ENCODE measurements at regions not wholly inside any gene's neighbourhood (a gene's known extent, or its start where the extent isn't known, plus 50 kb on each side); places are given as distances from the start of the nearest gene placed in this dataset.

GRCh38 chr3:51620543-51620942 lies 50.5 kb upstream of the TEX264 start:
- Mint-ChIP-seq H3K27me3 (no peaks in the 10 kb centered on the region), H3K27ac (no peak overlapping the region), H3K4me1 (peaks cover 7% of the 10 kb centered on the region), H3K9me3 (ENCODE audit: insufficient read depth) (no peaks in the 10 kb centered on the region), H3K4me3 (no peak overlapping the region)
- POLR2A ChIA-PET = no interaction called here
- Histone ChIP-seq H3K27me3 (replicated peaks in 1 of 4; ENCODE audit: control extremely low read depth in 1 of 4, control insufficient read depth in 3 of 4, insufficient read depth in 4 of 4, low read length in 3 of 4) (no peaks in the 10 kb centered on the region), H3K9ac (ENCODE audit: low read length) (no peak overlapping the region), H3K4me1 (ENCODE audit: control insufficient read depth in 2 of 2, insufficient read depth in 2 of 2, low read length in 2 of 2) (no peaks in the 10 kb centered on the region), H3K27ac (ENCODE audit: low read length in 2 of 2) (no peak overlapping the region), H3K4me3 (ENCODE audit: control extremely low read depth in 1 of 5, extremely low read depth in 1 of 5, insufficient read depth in 1 of 5, low read depth in 2 of 5, low read length in 4 of 5) (no peak overlapping the region), H4K20me1 (ENCODE audit: control insufficient read depth, insufficient read depth, low read length, poor library complexity, severe bottlenecking) (peaks cover 13% of the 10 kb centered on the region), H3K9me3 (ENCODE audit: control extremely low read depth in 1 of 3, control insufficient read depth in 2 of 3, insufficient read depth in 1 of 3, low read length in 2 of 3) (no peaks in the 10 kb centered on the region), H2AFZ (ENCODE audit: insufficient read depth, low read depth, low read length, poor library complexity, severe bottlenecking) (no peak overlapping the region), H3K4me2 (replicated peaks; ENCODE audit: low read depth, low read length, poor library complexity, severe bottlenecking) (no peak overlapping the region), H3K36me3 (replicated peaks in 1 of 2; ENCODE audit: control extremely low read depth in 1 of 2, control insufficient read depth in 1 of 2, extremely low read depth in 1 of 2, insufficient read depth in 2 of 2, low read length in 1 of 2) (peaks cover 4 to 11% of the 10 kb centered on the region in 2 experiments), H3K79me2 (ENCODE audit: control insufficient read depth, insufficient read depth, low read length) (peaks cover 25% of the 10 kb centered on the region)
- no CpG with 5 or more reads among the region's 2 CpGs for WGBS (ENCODE audit: insufficient coverage)
- no peak for TF ChIP-seq EZH2 (IDR thresholded peaks at IDR 0.05; ENCODE audit: borderline replicate concordance, insufficient read depth, low read depth, low read length, poor library complexity, severe bottlenecking)
- TF ChIP-seq CTCF (IDR thresholded peaks at IDR 0.05) = no peak
- intact Hi-C loops (cut with micrococcal nuclease) = no loop called here
- DNase-seq = no peak
- ATAC-seq (ENCODE audit: low read depth) = no peak
- CTCF ChIA-PET = interaction anchor here (0.6 kb wide), 1 partner anchor 455 kb away, joined by 3 read pairs; no protein-coding TSS in a partner anchor

- ChIA-PET POLR2A (no interaction called here), CTCF (interaction anchor here (0.6 kb wide), 1 partner anchor 454 kb away, joined by 3 read pairs; no protein-coding TSS in a partner anchor)
- H3K27me3 ChIP-seq (replicated peaks in 1 of 4; ENCODE audit: control extremely low read depth in 1 of 4, control insufficient read depth in 3 of 4, insufficient read depth in 4 of 4, low read length in 3 of 4) = no peaks in the 10 kb centered on the region
- no peaks in the 10 kb centered on the region for H3K27me3 Mint-ChIP-seq
- intact Hi-C loops (cut with micrococcal nuclease) = no loop called here
- H3K4me1 ChIP-seq (ENCODE audit: control insufficient read depth in 2 of 2, insufficient read depth in 2 of 2, low read length in 2 of 2) = no peaks in the 10 kb centered on the region
- H3K79me2 ChIP-seq (ENCODE audit: control insufficient read depth, insufficient read depth, low read length) = peaks cover 28% of the 10 kb centered on the region
- ATAC-seq (ENCODE audit: low read depth) = no peak
- no peak overlapping the region for H3K9ac ChIP-seq (ENCODE audit: low read length)
- DNase-seq = no peak
- no peaks in the 10 kb centered on the region for H3K9me3 ChIP-seq (ENCODE audit: control extremely low read depth in 1 of 3, control insufficient read depth in 2 of 3, insufficient read depth in 1 of 3, low read length in 2 of 3)
- no peak overlapping the region for H3K4me3 ChIP-seq (ENCODE audit: control extremely low read depth in 1 of 5, extremely low read depth in 1 of 5, insufficient read depth in 1 of 5, low read depth in 2 of 5, low read length in 4 of 5)
- peaks cover 17% of the 10 kb centered on the region for H4K20me1 ChIP-seq (ENCODE audit: control insufficient read depth, insufficient read depth, low read length, poor library complexity, severe bottlenecking)
- no peaks in the 10 kb centered on the region for H3K9me3 Mint-ChIP-seq (ENCODE audit: insufficient read depth)
- H2AFZ ChIP-seq (ENCODE audit: insufficient read depth, low read depth, low read length, poor library complexity, severe bottlenecking) = no peak overlapping the region
- H3K36me3 ChIP-seq (replicated peaks in 1 of 2; ENCODE audit: control extremely low read depth in 1 of 2, control insufficient read depth in 1 of 2, extremely low read depth in 1 of 2, insufficient read depth in 2 of 2, low read length in 1 of 2) = peaks cover 4 to 11% of the 10 kb centered on the region in 2 experiments
- H3K4me3 Mint-ChIP-seq = no peak overlapping the region
- no peak overlapping the region for H3K27ac Mint-ChIP-seq
- peaks cover 7% of the 10 kb centered on the region for H3K4me1 Mint-ChIP-seq
- H3K4me2 ChIP-seq (replicated peaks; ENCODE audit: low read depth, low read length, poor library complexity, severe bottlenecking) = no peak overlapping the region
- WGBS (ENCODE audit: insufficient coverage) = 87% methylated on average over 2 of the region's 2 CpGs
- no peak for TF ChIP-seq EZH2 (IDR thresholded peaks at IDR 0.05; ENCODE audit: borderline replicate concordance, insufficient read depth, low read depth, low read length, poor library complexity, severe bottlenecking)
- TF ChIP-seq CTCF (IDR thresholded peaks at IDR 0.05) = no peak
- H3K27ac ChIP-seq (ENCODE audit: low read length in 2 of 2) = no peak overlapping the region
These were observed 49.8 kb upstream of the TEX264 start for GRCh38 chr3:51621091-51621892.
